ENCODE measurements at regions not wholly inside any gene's neighbourhood (a gene's known extent, or its start where the extent isn't known, plus 50 kb on each side); places are given as distances from the start of the nearest gene placed in this dataset.

- no peak overlapping the region for H3K9ac ChIP-seq
- H3K27ac ChIP-seq = no peak overlapping the region
- H3K4me3 ChIP-seq (ENCODE audit: low read depth, low read length) = no peak overlapping the region
- H2AFZ ChIP-seq = no peak overlapping the region
- H3K27me3 ChIP-seq (ENCODE audit: control insufficient read depth, insufficient read depth, low read length) = no peaks in the 10 kb centered on the region
- H3K79me2 ChIP-seq = no peaks in the 10 kb centered on the region
- no peak overlapping the region for H3K4me2 ChIP-seq (ENCODE audit: low read length)
- no peaks in the 10 kb centered on the region for H3K4me1 ChIP-seq
- no peaks in the 10 kb centered on the region for H3K36me3 ChIP-seq (ENCODE audit: control insufficient read depth, insufficient read depth, low read length)
- no peak for TF ChIP-seq CTCF (IDR thresholded peaks at IDR 0.05)
- no peaks in the 10 kb centered on the region for H3K9me3 ChIP-seq (ENCODE audit: control insufficient read depth, low read length)
These were observed 1586.4 kb upstream of the SPRY2 start for GRCh38 chr13:81927347-81927746.

GRCh38 chr13:81917810-81918209, 1576.9 kb upstream of the SPRY2 start:
- Histone ChIP-seq H3K4me1 (no peaks in the 10 kb centered on the region), H3K9me3 (ENCODE audit: control insufficient read depth, low read length) (no peaks in the 10 kb centered on the region), H2AFZ (no peak overlapping the region), H3K4me2 (ENCODE audit: low read length) (no peak overlapping the region), H3K9ac (no peak overlapping the region), H3K27me3 (ENCODE audit: control insufficient read depth, insufficient read depth, low read length) (no peaks in the 10 kb centered on the region), H3K79me2 (no peaks in the 10 kb centered on the region), H3K27ac (no peak overlapping the region), H3K4me3 (ENCODE audit: low read depth, low read length) (no peak overlapping the region), H3K36me3 (ENCODE audit: control insufficient read depth, insufficient read depth, low read length) (no peaks in the 10 kb centered on the region)
- TF ChIP-seq CTCF (IDR thresholded peaks at IDR 0.05) = no peak

GRCh38 chr13:81916461-81916860, 1575.5 kb upstream of the SPRY2 start:
- Histone ChIP-seq H3K27ac (no peak overlapping the region), H3K4me3 (ENCODE audit: low read depth, low read length) (no peak overlapping the region), H2AFZ (no peak overlapping the region), H3K36me3 (ENCODE audit: control insufficient read depth, insufficient read depth, low read length) (no peaks in the 10 kb centered on the region), H3K4me1 (no peaks in the 10 kb centered on the region), H3K79me2 (no peaks in the 10 kb centered on the region), H3K27me3 (ENCODE audit: control insufficient read depth, insufficient read depth, low read length) (no peaks in the 10 kb centered on the region), H3K4me2 (ENCODE audit: low read length) (no peak overlapping the region), H3K9me3 (ENCODE audit: control insufficient read depth, low read length) (no peaks in the 10 kb centered on the region), H3K9ac (no peak overlapping the region)
- no peak for TF ChIP-seq CTCF (IDR thresholded peaks at IDR 0.05)

- Histone ChIP-seq H3K9me3 (ENCODE audit: control insufficient read depth, low read length) (no peaks in the 10 kb centered on the region), H3K27me3 (ENCODE audit: control insufficient read depth, insufficient read depth, low read length) (no peaks in the 10 kb centered on the region), H3K4me3 (ENCODE audit: low read depth, low read length) (no peak overlapping the region), H3K36me3 (ENCODE audit: control insufficient read depth, insufficient read depth, low read length) (no peaks in the 10 kb centered on the region), H3K4me1 (no peaks in the 10 kb centered on the region), H3K27ac (no peak overlapping the region), H2AFZ (no peak overlapping the region), H3K9ac (no peak overlapping the region), H3K79me2 (no peaks in the 10 kb centered on the region), H3K4me2 (ENCODE audit: low read length) (no peak overlapping the region)
- no peak for TF ChIP-seq CTCF (IDR thresholded peaks at IDR 0.05)
These were observed 1567.0 kb upstream of the SPRY2 start for GRCh38 chr13:81907787-81908372.

- Histone ChIP-seq H3K4me2 (ENCODE audit: low read length) (no peak overlapping the region), H2AFZ (no peak overlapping the region), H3K79me2 (no peaks in the 10 kb centered on the region), H3K9me3 (ENCODE audit: control insufficient read depth, low read length) (no peaks in the 10 kb centered on the region), H3K4me1 (no peaks in the 10 kb centered on the region), H3K36me3 (ENCODE audit: control insufficient read depth, insufficient read depth, low read length) (no peaks in the 10 kb centered on the region), H3K9ac (no peak overlapping the region), H3K4me3 (ENCODE audit: low read depth, low read length) (no peak overlapping the region), H3K27me3 (ENCODE audit: control insufficient read depth, insufficient read depth, low read length) (no peaks in the 10 kb centered on the region), H3K27ac (no peak overlapping the region)
- TF ChIP-seq CTCF (IDR thresholded peaks at IDR 0.05) = no peak
These were observed 1547.9 kb upstream of the SPRY2 start for GRCh38 chr13:81888855-81889254.
